Upper lobe of left lung (tissue), 6 donors: ENCODE measurements at regions not wholly inside any gene's neighbourhood (a gene's known extent, or its start where the extent isn't known, plus 50 kb on each side); places are given as distances from the start of the nearest gene placed in this dataset.

Experiments used
- ATAC-seq, 2 donors: fragments of 200-7000 bp; cut with Tn5 transposase; one replicate each; pipeline ENCODE4 v1.9.1; 2022; ENCODE audit warnings: mild to moderate bottlenecking in 2 of 2, moderate library complexity in 2 of 2; ENCODE audit not compliant: low FRiP score in 2 of 2
- DNase-seq, 2 donors: peaks; one replicate each; pipeline ENCODE4 v3.0.0-alpha.2; 2019 to 2020
- H3K27ac ChIP-seq, 4 donors: fragments of 200-600 bp; sonication (generic); one replicate each; pipeline ENCODE4 v1.5.1; 2016 to 2019
- H3K27me3 ChIP-seq, 4 donors: fragments of 200-600 bp; sonication (generic); one replicate each; pipeline ENCODE4 v1.5.1; 2017 to 2019
- H3K36me3 ChIP-seq, 4 donors: fragments of 200-600 bp; sonication (generic); one replicate each; pipeline ENCODE4 v1.5.1; 2016 to 2019
- H3K4me1 ChIP-seq, 4 donors: fragments of 200-600 bp; sonication (generic); one replicate each; pipeline ENCODE4 v1.5.1; 2018 to 2019
- H3K4me3 ChIP-seq, 4 donors: fragments of 200-600 bp; sonication (generic); one replicate each; pipeline ENCODE4 v1.5.1; 2017 to 2019; ENCODE audit warnings: mild to moderate bottlenecking in 2 of 4, moderate library complexity in 1 of 4
- H3K9me3 ChIP-seq, 4 donors: fragments of 200-600 bp; sonication (generic); one replicate each; pipeline ENCODE4 v1.5.1; 2018 to 2019
- CTCF ChIP-seq, 6 experiments: fragments of 450-650 bp in 4 of 6; fragments of 200-600 bp in 2 of 6; sonication (generic) in 2 of 6; IDR thresholded peaks; one replicate each; pipeline ENCODE4 v1.5.1; 2016 to 2019; ENCODE audit warnings: antibody characterized with exemption in 6 of 6
- EP300 ChIP-seq, 4 donors: sonication (generic); formaldehyde crosslinking; IDR thresholded peaks; one replicate each; pipeline ENCODE4 v1.5.1; 2017; ENCODE audit warnings: antibody characterized with exemption in 4 of 4, control low read depth in 2 of 4
- POLR2A ChIP-seq, 4 donors: fragments of 450-650 bp; IDR thresholded peaks; one replicate each; pipeline ENCODE4 v1.5.1; 2016 to 2017; ENCODE audit warnings: antibody characterized with exemption in 4 of 4, mild to moderate bottlenecking in 2 of 4
- POLR2AphosphoS5 ChIP-seq, 2 donors: sonication (generic); formaldehyde crosslinking; IDR thresholded peaks; one replicate each; pipeline ENCODE4 v1.5.1; 2017; ENCODE audit warnings: antibody characterized with exemption in 2 of 2
- WGBS, 2 donors: methylation state at CpG; one replicate each; pipeline ENCODE4 v1.1.5; 2017 to 2018; 5-methylcytosine and 5-hydroxymethylcytosine counted together
- donor health status: DM: no; HTN: no; CAD: no; lungs with moderate emphysema.
- donor health status: DM: no; HTN: yes; CAD: no; lungs with severe emphysema.

GRCh38 chr9:11107196-11107595 lies 494.4 kb upstream of the PTPRD start:
- peaks cover 0 to 5% (median 2%) of the 10 kb centered on the region in 4 donors for H3K9me3 ChIP-seq
- H3K4me1 ChIP-seq: no peaks in the 10 kb centered on the region
- DNase-seq (no peak), ATAC-seq (no peak)
- 59 to 65% methylated on average over 7 to 8 of the region's 8 CpGs for WGBS, 2 donors
- no peak overlapping the region for H3K4me3 ChIP-seq
- H3K27me3 ChIP-seq: no peaks in the 10 kb centered on the region
- no peaks in the 10 kb centered on the region for H3K36me3 ChIP-seq
- TF ChIP-seq POLR2A (IDR thresholded peaks at IDR 0.05): no peak
- TF ChIP-seq EP300 (IDR thresholded peaks at IDR 0.05): no peak
- TF ChIP-seq POLR2AphosphoS5 (IDR thresholded peaks at IDR 0.05): no peak
- no peak for TF ChIP-seq CTCF (IDR thresholded peaks at IDR 0.05)
- no peak overlapping the region for H3K27ac ChIP-seq

- TF ChIP-seq EP300 (IDR thresholded peaks at IDR 0.05) (no peak), CTCF (IDR thresholded peaks at IDR 0.05) (no peak), POLR2AphosphoS5 (IDR thresholded peaks at IDR 0.05) (no peak), POLR2A (IDR thresholded peaks at IDR 0.05) (no peak)
- no peaks in the 10 kb centered on the region for H3K27me3 ChIP-seq
- H3K36me3 ChIP-seq: no peaks in the 10 kb centered on the region
- DNase-seq (no peak), ATAC-seq (no peak)
- no peaks in the 10 kb centered on the region for H3K9me3 ChIP-seq
- no peak overlapping the region for H3K27ac ChIP-seq
- WGBS, 2 donors: 93 to 98% methylated on average over 3 of the region's 3 CpGs
- H3K4me1 ChIP-seq: no peaks in the 10 kb centered on the region
- no peak overlapping the region for H3K4me3 ChIP-seq
These were observed 515.4 kb upstream of the PTPRD start for GRCh38 chr9:11128156-11128555.

- WGBS, 2 donors: 43 to 58% methylated on average over 3 of the region's 3 CpGs
- Histone ChIP-seq H3K27me3 (no peaks in the 10 kb centered on the region), H3K36me3 (no peaks in the 10 kb centered on the region), H3K4me3 (no peak overlapping the region), H3K9me3 (no peaks in the 10 kb centered on the region), H3K27ac (no peak overlapping the region), H3K4me1 (no peaks in the 10 kb centered on the region)
- ATAC-seq: no peak
- TF ChIP-seq CTCF (IDR thresholded peaks at IDR 0.05) (no peak), POLR2AphosphoS5 (IDR thresholded peaks at IDR 0.05) (no peak), EP300 (IDR thresholded peaks at IDR 0.05) (no peak), POLR2A (IDR thresholded peaks at IDR 0.05) (no peak)
- no peak for DNase-seq
These were observed 523.0 kb upstream of the PTPRD start for GRCh38 chr9:11135851-11136250.

DNA sequence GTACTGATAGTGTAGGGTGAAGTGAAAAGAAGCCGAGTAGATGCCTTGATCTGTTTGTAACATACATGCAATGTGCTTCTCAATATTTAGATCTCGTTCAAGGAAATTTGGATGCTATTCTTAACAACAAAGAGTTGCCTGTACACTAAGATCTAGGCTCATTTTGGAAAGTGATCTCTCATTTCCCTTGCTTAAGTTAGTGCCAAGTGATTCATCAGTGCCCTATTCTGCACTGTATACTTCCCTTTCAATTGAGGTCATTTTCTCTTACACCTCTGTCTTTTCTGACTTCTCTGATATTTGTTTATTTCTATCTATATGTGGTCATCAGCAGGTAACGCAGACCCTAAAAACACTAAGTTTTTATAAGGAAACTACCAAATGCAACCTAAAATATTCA lies 528.6 kb upstream of the PTPRD start:
- no peak for DNase-seq
- Histone ChIP-seq H3K27ac (no peak overlapping the region), H3K4me1 (no peaks in the 10 kb centered on the region), H3K36me3 (no peaks in the 10 kb centered on the region), H3K9me3 (no peaks in the 10 kb centered on the region), H3K27me3 (no peaks in the 10 kb centered on the region), H3K4me3 (no peak overlapping the region)
- WGBS, 2 donors: 65 to 78% methylated on average over 3 of the region's 3 CpGs
- no peak for ATAC-seq
- no peak for TF ChIP-seq CTCF (IDR thresholded peaks at IDR 0.05)
- no peak for TF ChIP-seq POLR2AphosphoS5 (IDR thresholded peaks at IDR 0.05)
- TF ChIP-seq POLR2A (IDR thresholded peaks at IDR 0.05): no peak
- no peak for TF ChIP-seq EP300 (IDR thresholded peaks at IDR 0.05)

DNA sequence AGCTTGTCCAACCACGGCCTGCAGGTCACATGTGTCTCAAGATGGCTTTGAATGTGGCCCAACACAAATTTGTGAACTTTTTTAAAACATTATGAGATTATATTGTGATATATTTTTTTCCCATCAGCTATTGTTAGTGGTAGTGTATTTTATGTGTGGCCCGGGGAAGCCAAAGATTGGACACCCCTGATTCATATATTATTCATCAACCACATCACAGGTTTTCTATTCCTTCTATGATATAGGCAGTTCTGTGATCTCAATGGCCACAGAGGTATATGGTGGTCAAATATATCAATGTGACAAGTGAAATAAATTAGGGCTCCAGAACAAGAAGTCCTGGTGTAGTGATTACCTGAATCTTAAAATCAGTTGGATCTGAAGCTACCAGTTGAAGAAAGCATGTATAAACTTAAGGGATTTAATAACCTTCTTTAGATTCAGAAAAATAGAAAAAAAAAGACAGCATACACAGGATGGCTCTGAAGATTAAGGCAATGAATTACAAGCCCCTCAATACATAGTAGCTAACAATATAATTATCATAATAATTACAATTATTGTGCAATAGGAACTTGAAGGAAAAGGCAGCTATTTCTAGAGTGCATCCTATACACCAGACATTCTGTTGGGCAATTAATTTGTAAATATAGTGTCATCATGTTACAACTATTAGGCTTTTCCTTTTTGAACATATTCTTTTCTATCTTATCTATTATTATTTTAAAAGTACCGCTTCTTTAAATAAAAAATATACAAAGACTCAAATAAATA lies 530.4 kb upstream of the PTPRD start:
- Histone ChIP-seq H3K27ac (no peak overlapping the region), H3K4me1 (no peaks in the 10 kb centered on the region), H3K36me3 (no peaks in the 10 kb centered on the region), H3K9me3 (no peaks in the 10 kb centered on the region), H3K4me3 (no peak overlapping the region), H3K27me3 (no peaks in the 10 kb centered on the region)
- DNase-seq (no peak), ATAC-seq (no peak)
- 83 to 89% methylated on average over 3 of the region's 3 CpGs for WGBS, 2 donors
- TF ChIP-seq CTCF (IDR thresholded peaks at IDR 0.05) (no peak), EP300 (IDR thresholded peaks at IDR 0.05) (no peak), POLR2A (IDR thresholded peaks at IDR 0.05) (no peak), POLR2AphosphoS5 (IDR thresholded peaks at IDR 0.05) (no peak)
